Kidney epithelial cell (primary cell): ENCODE measurements at regions not wholly inside any gene's neighbourhood (a gene's known extent, or its start where the extent isn't known, plus 50 kb on each side); places are given as distances from the start of the nearest gene placed in this dataset.

Source experiments
- DNase-seq: peaks from one replicate; pipeline ENCODE4 v3.0.0-alpha.2; 2010; ENCODE audit warnings: low read depth
- H3K27me3 ChIP-seq: 2 replicates; pipeline ENCODE4 v1.6.0; 2011; ENCODE audit warnings: low read length; ENCODE audit not compliant: control insufficient read depth, insufficient read depth
- H3K36me3 ChIP-seq: 2 replicates; pipeline ENCODE4 v1.5.1; 2011; ENCODE audit warnings: low read length; ENCODE audit not compliant: control insufficient read depth, insufficient read depth
- H3K4me3 ChIP-seq: 2 replicates; pipeline ENCODE4 v1.5.1; 2011; ENCODE audit warnings: low read depth, mild to moderate bottlenecking, control low read depth, low read length
- CTCF ChIP-seq: IDR thresholded peaks from 2 replicates; pipeline ENCODE4 v1.5.1; 2011; ENCODE audit warnings: mild to moderate bottlenecking, moderate library complexity, low read length, control low read depth, inconsistent platforms; ENCODE audit not compliant: insufficient read depth, poor library complexity, severe bottlenecking

GRCh38 chr2:186125156-186125555, 360.9 kb upstream of the ZC3H15 start:
- Histone ChIP-seq H3K4me3 (no peak overlapping the region), H3K36me3 (no peaks in the 10 kb centered on the region), H3K27me3 (no peaks in the 10 kb centered on the region)
- DNase-seq, result no peak
- no peak for TF ChIP-seq CTCF

GRCh38 chr2:186125625-186126024, 360.4 kb upstream of the ZC3H15 start:
- no peaks in the 10 kb centered on the region for H3K36me3 ChIP-seq
- no peak for TF ChIP-seq CTCF
- H3K27me3 ChIP-seq, result no peaks in the 10 kb centered on the region
- no peak overlapping the region for H3K4me3 ChIP-seq
- DNase-seq, result no peak

- no peak overlapping the region for H3K4me3 ChIP-seq
- H3K36me3 ChIP-seq, result no peaks in the 10 kb centered on the region
Measured at GRCh38 chr2:186126181-186126580, 359.9 kb upstream of the ZC3H15 start.

GRCh38 chr2:186129767-186130581, 356.1 kb upstream of the ZC3H15 start:
- no peak for DNase-seq
- H3K27me3 ChIP-seq, result no peaks in the 10 kb centered on the region
- no peak for TF ChIP-seq CTCF
- no peaks in the 10 kb centered on the region for H3K36me3 ChIP-seq
- no peak overlapping the region for H3K4me3 ChIP-seq

More at GRCh38 chr2:186126181-186126580, 359.9 kb upstream of the ZC3H15 start:
- no peak for TF ChIP-seq CTCF
- H3K27me3 ChIP-seq, result no peaks in the 10 kb centered on the region
- no peak for DNase-seq

- no peaks in the 10 kb centered on the region for H3K36me3 ChIP-seq
- H3K4me3 ChIP-seq, result no peak overlapping the region
- no peaks in the 10 kb centered on the region for H3K27me3 ChIP-seq
- DNase-seq, result no peak
- TF ChIP-seq CTCF, result no peak
Measured at GRCh38 chr2:186130748-186131641, 355.1 kb upstream of the ZC3H15 start.
